DMS153 treated with DMSO at 0.1 percent for 48 hours (cell line): ENCODE measurements at regions not wholly inside any gene's neighbourhood (a gene's known extent, or its start where the extent isn't known, plus 50 kb on each side); places are given as distances from the start of the nearest gene placed in this dataset.
A peak's percentile ranks its signal among the peaks of the same experiment; 100 is the strongest.

Source experiments
- DNase-seq: peaks from one replicate; lab custom pipeline; 2025; ENCODE audit not compliant: unreplicated experiment; lab: John Stamatoyannopoulos, UW

- no peak for DNase-seq
Observed at GRCh38 chr4:138671106-138671505, 344.5 kb upstream of the NOCT start.

DNA sequence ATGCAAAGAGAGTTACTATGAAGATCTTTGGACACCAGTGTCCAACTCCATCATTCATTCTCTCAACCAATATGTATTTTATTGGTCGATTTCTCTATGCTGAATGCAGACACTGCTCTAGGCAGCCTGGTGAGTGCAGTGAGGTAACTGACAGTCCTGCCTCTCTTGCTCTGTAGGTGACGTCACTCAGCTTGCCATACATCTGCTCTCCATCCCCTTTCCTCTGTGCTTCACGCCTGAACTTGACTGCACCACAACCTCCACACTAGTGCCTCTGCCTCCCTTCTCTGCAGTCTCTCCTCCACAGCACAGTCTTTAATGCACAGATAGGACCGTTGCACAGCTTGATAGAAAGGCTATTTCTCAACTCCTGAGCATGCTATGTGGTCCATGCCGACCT is 344.9 kb upstream of the NOCT start:
- DNase-seq: no peak

DNA sequence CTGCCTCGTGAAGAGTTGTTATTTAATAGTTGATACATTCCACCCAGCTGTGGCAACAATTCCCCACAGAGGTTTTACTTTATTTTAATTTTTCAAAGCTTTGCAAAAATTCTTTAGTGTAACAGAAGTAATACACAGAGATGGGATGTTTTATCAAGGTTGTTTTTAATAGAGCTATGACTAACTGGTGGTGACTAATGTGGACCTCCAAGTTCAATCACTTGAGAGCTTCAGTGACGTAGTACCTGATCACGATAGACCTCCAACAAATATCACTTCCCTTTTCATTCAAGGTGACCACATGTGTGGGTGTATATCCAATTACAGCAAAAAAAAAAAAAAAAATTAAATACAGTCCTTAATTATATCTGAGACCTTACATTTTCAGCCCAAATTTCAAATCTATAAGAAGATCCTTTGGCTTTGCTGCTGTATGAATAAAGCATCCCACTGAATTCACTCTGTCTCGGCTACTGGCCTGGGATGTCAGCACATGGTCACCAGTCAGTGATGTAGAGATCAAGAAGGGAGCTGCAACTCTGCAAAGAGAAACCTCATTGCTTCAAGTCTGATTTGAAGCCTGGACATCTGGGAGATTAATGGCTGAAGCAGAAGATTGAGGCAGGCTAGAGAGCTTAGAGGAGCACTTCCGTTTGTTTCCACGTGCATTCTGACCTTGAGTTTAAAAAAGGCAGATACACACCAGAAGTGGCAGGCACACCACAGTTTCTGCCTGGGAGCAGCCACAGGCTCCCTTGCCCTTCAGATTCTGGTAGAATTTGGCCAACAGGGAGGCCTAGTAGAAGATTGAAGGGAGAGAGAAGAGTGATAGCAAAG is 345.9 kb upstream of the NOCT start:
- no peak for DNase-seq

DNA sequence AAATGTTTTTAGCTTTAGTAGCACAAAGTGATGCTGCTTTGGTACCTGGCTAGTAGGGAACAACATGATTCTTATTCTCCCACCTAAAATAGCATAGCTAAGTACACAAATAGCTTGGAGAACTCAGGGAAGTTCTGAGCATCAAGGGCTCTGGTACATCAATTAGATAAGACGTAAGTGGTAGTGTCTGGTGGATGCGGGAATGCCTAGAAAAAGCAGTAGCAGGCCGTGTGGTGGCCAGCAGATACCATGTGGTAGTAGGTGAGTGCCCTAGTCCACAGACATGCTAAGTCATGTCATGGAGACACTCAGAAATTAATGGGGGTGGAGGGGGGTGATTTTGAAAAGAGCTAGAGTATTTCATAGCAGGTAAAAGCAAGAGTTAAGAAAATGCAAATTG is 347.3 kb upstream of the NOCT start:
- DNase-seq: no peak

DNA sequence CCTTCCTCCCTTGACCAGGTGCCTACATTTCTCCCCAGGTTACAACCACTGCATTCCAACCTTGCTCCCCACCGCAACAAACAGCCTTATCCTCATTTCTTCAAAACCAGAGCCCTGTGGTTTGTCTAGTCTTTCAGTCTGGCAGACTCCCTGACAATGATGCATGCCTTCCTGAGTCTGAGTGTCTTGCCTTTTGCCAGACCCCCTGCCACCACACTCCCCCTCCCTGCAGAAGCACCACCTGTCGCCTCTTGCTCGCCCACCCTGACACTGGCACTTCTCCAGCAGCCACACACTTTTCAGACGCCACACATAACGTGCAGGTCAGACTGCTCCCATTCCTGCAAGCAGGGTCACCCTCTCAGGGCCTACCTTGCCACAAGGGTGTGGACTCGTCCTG is 349.2 kb upstream of the NOCT start:
- DNase-seq: no peak

GRCh38 chr4:138665851-138666250 is 349.7 kb upstream of the NOCT start:
- no peak for DNase-seq

DNA sequence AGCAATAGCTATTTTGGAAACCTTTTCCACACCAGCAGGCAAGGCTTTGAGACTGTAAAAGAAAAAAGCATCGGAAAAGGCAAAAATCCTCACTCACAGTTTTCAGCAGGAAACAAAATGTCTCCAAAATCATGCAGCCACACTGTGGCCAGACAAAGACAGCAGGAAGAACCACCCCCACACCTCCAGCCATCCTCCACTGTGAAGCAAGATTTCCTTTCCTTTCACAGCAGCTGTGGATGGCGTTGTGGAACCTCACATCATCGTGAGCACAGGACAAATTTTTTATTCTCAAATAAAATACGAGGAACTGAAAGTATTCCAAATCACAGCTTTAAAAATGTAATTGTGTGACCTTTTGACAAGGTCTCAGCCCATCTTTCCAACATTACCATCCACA is 351.7 kb upstream of the NOCT start:
- DNase-seq: no peak

DNA sequence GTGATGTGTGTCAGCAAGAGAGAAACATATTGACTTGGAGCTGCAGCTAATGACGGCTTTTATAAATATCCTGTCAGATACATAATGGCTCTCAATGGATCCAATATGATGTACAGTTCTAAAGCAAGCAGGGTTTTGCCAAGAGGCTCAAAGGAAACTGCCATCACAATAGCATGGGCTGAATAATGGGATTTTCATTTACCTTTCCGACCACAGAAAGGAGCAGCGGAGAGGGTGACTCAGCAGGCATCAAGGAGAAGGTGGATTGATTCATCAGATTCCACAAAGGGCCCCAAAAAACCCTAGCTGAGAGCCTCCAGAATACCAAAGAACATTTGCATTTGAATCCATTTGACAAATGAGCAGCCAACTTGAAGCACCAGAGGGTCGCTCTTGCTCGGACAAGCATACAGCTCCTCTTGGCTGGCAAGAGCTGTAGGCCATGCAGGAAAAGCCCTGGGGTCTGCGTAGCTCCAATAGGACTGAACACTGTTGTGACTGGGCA is 355.7 kb upstream of the NOCT start:
- DNase-seq: peak; percentile 17

GRCh38 chr4:138659037-138659811 is 356.4 kb upstream of the NOCT start:
- no peak for DNase-seq

- DNase-seq: no peak
Observed at GRCh38 chr4:138658518-138658917, 357.1 kb upstream of the NOCT start.

DNA sequence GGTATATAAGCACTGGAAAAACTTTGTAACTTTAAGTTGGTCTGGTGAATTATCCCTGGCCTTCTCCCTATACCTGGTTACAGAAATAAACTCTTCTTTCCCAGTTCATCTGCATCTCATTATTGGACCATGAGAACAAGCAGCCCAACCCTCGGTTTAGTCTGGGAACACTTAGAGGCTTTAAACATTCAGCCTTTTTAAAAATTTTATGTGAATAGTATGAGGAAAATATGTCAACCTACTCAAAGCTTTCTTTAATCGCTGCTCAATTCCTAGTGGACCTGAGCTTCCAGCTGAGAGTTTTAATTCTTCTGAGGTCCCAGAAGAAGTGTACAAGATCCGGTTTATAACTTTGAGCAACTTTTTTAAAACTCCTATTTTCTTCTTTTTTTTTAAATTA is 358.6 kb upstream of the NOCT start:
- DNase-seq: no peak

- no peak for DNase-seq
Observed at GRCh38 chr4:138655985-138656384, 359.6 kb upstream of the NOCT start.

DNA sequence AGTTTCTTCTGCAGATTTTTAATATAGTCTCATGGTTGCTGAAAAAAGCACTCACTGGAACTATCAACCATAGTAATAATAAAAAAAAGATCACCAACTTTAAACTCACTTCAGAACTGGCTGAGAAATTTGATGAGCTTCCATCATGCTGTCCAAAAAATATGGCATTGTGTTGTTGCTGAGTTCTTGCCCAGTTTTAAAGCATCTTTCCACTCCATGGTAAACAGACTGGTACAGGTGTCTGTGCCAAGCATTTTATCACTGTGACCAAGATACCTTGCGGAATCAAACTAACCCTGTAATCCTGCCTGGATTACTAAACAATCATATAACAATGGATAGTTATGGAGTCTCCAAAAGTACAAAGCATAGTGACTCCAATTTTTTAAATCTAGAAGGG is 360.3 kb upstream of the NOCT start:
- DNase-seq: no peak

DNA sequence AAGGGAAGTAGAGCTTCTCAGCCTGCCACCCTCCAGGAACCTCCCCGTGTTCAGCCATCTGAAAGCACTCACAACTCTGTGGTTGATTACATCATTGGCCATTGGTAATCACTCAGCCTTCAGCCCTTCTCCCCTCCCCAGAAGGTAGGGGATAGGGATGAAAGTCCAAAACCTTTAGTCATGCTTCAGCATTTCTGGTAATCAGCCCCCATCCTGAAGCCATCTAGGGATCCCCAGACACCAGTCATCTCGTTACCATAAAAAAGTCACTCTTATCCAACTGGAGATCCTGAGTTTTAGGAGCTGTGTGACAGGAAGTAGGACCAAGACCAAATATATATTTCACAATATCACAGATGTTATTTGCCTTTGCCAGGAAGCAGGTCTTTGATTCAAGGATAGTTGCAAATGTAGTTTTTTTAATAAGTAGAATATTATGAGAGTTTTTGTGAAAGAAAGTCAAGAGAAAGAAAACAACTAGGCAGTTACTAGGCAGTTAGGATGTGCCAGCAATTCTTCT is 364.6 kb upstream of the NOCT start:
- no peak for DNase-seq

DNA sequence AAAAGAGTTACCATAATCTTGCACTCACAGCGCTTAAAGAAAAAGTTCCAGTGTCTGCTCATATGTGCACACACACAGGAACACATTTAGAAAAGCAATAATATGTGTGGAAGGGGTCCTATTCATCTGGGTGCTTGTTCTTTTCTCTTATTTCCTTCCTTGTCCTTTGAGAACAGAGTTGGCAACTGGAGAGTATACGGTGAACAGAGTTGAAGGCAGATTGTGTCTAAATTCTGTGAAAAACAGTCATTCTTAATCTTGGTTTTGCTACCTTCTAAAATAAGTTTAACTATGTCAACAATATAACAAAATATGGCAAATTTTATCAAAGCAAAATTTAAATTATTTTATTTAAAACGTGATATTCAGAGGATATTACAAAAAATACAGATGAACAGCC is 365.1 kb upstream of the NOCT start:
- no peak for DNase-seq

DNA sequence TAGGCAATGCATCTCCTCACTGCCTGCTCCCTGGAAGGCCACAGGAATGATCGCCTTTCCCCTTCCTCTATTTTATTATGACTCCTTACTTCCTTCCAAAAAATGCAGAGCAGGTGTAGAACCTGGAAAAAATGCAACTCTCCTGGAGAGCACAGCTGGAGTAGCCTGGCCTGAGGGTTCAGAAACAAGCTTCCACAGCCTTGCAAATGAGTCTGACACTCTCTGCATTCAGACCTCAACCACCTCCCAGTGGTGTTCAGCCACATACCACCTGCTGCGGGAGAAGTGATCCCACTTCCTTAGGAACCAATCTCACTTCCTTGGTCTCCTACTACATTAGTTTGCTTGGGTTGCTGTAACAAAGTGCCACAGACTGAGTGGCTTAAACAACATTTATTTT is 368.1 kb upstream of the NOCT start:
- DNase-seq: no peak

GRCh38 chr4:138646383-138646782 is 369.2 kb upstream of the NOCT start:
- no peak for DNase-seq

DNA sequence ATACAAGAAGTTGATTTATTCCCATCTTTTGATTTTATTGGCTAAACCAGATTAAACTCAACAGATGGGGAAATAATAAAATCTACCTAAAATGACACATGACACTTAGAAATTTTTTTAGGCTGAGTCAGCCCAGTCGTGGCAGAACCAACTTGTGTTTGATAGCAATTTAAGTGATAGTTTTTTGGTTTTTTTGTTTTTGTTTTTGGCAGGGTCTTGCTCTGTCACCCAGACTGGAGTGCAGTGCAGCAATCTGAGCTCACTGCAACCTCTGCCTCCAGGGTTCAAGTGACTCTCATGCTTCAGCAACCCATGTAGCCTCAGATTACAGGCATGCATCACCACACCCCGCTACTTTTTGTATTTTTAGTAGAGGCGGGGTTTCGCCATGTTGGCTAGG is 370.3 kb upstream of the NOCT start:
- no peak for DNase-seq

DNA sequence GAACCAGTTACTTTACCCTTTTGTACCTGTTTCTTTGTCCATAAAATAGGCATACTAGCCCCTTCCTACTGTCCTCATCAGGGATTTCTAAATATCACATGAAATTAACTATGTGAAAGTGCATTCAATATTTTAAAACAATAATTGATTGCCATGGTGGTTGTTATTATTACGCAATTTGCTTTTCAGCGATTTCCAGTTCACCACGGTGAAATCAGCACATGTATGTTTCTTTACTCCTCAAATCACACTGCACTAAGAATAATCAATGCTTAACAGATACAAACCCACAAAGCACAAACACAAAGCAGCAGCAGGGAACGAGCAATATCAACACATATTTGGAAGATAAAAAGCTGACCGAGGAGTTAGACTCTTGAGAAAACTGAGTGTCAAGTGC is 371.3 kb upstream of the NOCT start:
- no peak for DNase-seq

DNA sequence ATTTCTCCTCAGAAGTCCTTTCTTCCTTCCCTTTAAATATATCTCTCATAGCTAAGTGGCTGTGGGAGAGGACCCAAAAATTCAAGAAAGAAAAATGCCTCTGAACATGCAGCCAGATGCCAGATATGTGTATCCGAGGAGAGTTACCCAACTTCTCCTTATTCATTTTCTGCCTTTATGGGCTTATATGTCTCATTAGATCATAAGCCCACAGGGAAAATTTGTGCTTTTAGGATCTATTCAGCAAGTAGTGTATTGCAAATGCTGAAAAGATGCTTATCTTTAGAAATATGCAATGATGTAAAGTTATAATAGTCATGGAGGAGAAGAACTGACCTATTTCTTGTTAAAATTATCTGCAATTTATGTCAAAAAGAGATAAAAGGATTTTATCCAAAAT is 371.8 kb upstream of the NOCT start:
- no peak for DNase-seq

GRCh38 chr4:138639018-138639741 is 376.4 kb upstream of the NOCT start:
- no peak for DNase-seq
